ENCODE measurements at regions not wholly inside any gene's neighbourhood (a gene's known extent, or its start where the extent isn't known, plus 50 kb on each side); places are given as distances from the start of the nearest gene placed in this dataset.
"Not testable (repeated sequence)": the region's sequence is repeated elsewhere in the genome, so short reads cannot be mapped to it uniquely, and the experiment has no call there.

DNA sequence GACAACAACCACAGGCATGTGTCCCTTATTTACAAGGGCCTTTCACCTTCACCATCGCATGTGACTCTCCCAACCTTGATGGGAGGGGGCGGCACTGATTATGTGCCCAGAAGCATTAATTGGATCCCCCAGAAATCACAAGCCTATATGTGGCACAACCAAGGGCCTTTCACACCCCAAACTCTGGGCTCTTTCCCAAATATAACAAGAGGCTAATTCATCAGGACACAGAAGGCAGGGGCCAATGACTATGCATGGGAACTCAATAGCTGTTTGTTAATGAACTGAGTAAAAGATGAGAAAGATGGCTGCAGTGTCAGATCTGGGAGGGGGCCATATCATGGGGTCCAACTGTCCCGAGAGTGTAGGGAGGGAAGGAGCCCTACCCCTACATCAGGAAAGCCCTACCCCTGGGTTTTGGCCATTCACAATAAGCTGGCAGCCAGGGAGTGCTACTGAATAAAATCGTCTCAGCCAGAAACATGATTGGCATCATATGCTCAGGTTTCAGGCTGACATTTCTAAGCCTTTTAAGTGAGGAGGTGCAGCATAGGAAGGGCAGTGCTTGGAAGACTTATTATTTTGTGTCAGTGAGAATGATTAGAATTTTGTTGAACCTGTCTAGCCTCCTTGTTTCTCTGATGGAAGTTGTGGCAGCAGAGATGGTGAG lies 814.4 kb upstream of the AMELY start:
- DNase-seq (ENCODE audit: low read depth), result no peak

DNA sequence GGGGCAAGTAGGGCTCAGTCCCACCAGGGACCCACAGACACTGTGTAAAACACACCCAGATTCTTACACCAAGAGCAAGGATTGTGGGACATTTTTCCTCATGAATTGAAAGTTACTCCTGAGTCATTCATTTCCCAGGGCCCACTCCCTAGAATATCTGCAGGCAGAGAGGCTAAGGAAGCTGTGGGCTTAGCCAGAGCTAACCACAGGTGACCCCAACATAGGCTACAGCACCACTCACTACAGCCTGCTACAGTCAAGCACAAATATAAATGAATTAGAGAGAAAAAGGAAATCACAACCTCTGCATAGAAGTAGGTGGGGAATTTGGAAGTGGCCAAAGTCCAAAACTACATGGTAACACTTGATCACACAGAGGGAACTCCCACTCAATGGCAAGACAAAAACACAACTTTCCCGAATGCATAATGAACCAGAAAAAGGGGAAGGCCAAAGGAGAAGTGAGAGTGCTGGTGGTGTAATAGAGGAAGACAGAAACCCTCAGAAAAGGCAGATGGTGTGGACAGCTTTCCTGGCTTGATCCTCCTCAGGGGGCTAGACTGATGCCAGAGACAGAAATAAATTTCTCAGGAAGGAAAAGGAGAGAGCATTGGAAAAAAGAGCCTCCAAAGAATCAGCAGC lies 812.6 kb upstream of the AMELY start:
- no peak for DNase-seq (ENCODE audit: low read depth)

DNA sequence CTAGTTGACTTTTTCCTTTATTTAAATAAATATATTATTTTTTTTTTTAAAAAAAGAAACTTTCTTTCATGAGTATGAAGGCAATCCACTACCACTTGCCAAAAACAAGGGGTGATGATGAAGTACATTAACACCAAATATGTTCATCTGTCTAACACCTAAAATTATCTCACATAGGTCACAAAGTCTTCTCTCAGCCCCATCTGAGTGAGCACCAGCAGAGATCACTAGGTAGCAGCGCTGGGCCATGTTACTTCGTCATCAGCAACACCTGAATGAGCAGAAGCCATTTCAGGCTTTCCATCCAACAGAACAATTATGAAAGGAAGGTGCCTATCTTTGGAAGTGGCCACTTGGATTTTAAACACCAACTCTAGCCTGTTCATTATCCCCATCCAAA lies 811.6 kb upstream of the AMELY start:
- no peak for DNase-seq (ENCODE audit: low read depth)

DNA sequence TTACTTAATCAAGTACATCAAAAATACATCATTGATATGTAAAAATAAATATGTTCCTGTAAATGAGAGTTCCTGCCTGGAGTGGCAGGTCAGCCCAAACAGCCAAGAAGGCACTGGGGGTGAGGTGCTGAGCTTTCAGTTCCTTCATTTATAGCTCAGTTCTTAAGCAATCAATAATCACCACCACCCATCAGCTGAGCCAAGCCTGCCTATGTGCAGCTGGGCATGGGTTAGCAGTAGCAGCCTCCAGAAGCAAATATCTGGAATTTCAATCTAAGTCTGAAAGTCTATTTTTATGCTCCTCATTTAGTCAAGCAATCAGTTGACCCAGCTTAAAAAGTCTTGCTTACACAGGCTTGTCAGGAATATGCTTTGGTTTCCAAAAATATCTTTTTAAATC lies 811.0 kb upstream of the AMELY start:
- DNase-seq (ENCODE audit: low read depth), result no peak

DNA sequence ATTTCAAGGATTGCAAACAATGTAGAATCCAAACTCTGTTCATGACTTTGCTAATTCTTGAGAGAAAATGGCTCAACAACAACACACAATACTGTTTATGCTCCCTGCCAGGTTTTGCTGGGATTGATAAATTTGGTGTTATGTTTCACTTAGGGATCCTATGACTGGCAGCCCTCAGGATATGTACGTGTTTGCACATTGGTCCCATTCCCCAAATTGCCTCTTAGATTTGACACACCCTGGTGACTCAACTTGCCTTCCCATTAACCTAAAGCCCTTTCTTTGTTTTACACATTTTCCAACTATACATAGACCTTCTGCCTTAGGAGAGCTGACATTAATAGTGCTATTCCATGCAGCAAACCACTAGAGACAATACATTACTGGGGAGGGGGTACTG lies 809.4 kb upstream of the AMELY start:
- DNase-seq (ENCODE audit: low read depth), result no peak

DNA sequence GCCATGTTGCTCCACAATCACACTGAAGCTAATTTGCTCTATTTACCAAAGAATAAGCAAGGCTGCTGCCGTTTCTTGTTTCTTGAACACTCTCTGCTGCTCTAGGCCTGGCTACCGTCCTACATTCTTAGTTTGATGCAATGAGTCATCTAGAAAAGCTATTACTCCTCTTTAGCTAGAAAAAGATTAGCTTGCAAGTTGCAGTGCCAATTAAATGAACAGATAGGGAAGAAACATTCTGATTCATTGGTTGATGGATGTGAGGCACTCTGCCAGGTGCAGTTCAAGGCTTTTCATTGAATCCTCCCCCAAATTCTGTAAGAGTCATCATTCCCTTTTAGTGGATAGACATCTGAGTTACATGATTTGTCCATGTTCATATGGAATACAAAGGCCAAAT lies 807.7 kb upstream of the AMELY start:
- DNase-seq (ENCODE audit: low read depth), result no peak

DNA sequence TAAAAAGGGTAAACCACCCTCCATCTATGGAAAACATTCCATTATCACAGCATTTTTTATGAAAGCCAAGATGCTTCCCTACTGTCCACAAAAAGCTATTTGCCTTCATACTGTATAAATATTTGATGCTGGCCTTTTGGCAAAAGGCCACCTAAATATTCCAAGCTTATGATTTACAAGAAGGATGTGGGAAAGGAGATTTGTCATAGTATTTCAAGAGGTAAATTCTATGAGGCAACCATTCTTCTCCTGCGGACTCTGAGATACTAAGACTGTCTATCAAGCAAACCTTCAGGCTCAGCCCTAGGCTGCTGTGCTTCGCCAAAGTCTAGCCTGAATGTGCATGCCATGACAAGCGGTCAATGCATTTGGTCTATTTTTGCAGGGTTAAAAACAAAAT lies 807.1 kb upstream of the AMELY start:
- DNase-seq (ENCODE audit: low read depth), result no peak

DNA sequence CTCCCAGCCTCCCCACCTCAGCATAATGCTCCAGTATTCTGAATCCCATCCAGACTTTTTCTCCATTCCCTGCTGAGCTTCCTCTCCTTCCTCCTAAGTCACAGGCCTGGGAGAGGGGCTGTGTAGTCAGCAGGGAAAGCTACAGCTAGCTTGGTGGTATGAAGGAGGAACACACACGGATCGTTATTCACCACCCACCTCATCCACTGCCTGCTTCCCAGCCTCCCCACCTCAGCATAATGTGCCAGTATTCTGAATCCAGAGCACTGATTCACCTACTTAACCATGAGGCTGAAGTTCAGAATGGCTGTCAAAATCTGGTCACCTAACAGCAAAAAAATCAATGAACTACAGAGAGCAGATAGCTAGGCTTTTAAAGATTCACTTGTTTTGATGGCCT lies 806.6 kb upstream of the AMELY start:
- no peak for DNase-seq (ENCODE audit: low read depth)

DNA sequence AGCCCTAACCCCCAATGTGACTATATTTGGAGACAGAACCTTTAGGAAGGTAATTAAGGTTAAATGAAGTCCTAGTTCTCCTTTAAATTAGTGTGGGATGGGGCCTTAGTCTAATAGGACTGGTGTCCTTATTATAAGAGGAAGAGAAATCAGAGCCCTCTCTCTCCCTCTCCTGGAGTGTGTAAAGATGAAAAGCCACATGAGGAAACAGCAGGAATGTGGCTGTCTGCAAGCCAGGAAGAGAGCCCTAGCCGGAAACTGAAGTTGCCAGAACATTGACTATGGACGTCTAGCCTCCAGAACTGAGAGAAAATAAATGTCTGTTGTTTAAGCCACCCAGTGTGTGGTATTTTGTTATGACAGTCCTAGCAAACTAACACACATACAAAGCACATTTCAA lies 802.9 kb upstream of the AMELY start:
- DNase-seq (ENCODE audit: low read depth), result no peak

DNA sequence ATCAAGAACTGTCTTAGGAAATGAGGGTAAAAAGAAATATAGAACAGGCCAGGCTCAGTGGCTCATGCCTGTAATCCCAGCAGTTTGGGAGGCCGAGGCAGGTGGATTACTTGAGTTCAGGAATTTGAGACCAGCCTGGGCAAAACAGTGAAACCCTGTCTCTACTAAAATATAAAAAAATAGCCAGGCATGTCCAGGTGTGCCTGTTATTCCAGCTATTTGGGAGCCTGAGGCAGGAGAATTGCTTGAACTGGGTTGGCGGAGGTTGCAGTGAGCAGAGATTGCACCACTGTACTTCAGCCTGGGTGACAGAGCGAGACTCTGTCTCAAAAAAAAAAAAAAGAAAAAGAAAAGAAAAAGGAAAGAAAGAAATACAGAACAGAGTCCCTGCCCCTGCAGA lies 802.2 kb upstream of the AMELY start:
- DNase-seq (ENCODE audit: low read depth), result not testable (repeated sequence)

DNA sequence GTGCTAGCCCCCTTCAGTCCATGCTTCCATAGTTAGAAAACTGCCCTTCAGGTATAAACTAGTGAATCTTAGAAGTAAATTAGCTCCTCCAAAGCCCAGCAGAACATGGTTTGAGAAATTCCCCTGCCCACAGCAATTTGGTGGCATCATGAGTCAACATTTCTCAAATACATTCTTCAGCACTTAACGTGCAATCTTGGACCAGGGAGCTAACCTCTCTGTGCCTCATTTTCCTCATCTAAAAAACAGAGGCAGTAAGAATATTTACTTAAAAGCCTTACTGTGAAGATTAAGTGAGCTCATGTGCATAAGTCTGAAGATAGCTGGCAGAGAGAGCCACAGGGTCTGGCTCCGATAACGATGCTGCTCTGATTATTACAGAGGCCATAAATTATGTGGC lies 800.7 kb upstream of the AMELY start:
- DNase-seq (ENCODE audit: low read depth), result no peak

DNA sequence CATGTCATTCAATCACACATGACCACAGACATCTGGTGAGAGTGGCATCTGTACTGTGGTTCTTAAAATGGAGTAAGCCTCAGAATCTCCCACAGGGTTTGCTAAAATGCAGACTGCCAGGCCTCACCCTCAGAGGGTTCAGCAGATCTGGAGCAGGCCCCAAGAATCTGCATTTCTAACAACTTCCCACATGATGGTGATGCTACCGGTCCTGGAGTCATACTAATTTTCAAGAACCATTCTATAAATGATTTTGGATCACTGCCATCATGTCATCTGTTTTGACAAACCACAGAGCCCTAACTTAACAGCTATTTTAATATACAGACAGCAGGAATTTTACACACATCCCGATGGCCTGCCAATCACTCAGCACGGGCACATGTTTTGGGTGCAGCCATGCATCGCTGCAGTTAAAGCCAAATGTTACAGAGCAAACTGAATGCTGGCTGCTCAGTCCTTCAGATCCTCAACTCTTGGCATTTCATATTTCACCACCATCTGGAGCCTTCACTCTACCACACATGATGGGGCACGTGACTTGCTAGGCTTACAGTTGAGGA lies 792.1 kb upstream of the AMELY start:
- DNase-seq (ENCODE audit: low read depth), result no peak

DNA sequence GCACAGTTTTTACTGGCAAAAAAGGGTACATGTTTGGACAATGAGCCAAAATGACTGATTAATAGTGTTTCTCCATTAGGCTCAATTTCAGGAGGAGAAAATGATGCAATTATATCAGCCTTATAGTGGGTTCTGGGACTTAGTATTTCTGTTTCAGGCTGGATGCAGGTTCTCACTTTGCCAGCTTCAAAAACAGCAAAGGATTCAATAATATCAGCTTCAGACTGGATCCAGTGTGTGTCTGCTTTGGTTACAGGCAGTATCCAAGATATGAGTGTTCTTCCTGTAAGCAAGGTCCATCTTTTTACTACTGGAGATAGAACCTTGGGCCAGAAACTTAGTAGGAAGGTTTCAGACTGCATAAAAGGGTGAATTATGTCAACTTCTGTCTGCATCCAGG lies 790.9 kb upstream of the AMELY start:
- DNase-seq (ENCODE audit: low read depth), result no peak

DNA sequence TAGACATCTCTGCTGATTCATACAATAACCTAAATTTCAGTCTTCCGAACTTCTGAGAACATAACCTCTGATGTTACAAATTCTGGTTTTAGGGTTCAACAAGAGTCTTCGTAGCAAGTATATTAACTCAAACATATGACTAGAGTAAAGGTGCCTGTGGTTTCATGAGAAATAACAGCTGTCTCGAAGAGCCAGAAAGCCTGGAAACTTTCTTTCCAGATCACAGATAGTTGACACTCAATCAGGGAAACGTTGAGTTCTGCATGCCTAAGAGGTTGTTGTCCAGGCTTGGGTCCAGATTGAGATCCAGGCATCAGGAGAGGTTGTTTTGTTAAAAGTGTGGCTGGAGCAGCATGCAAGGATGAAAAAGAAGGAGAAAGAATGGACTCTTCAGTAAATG lies 790.1 kb upstream of the AMELY start:
- no peak for DNase-seq (ENCODE audit: low read depth)

DNA sequence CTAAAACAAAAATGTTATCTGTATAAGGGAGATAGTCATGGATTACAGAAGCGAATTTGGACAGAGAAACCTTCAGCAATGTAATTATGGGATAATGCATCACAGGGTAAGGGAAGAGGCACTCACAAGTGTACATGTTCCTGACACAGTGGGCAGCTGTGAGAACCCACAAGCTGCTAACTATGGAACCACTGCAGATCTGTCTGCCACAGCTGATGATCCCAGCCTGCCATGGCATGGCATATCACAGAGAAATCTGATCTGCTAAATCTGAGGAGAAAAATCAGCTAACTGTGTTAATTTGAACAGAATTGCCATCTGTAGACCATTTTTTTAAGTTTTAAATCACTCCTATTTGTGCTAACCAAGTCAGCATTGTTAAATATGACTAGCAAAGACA lies 786.0 kb upstream of the AMELY start:
- DNase-seq (ENCODE audit: low read depth), result no peak

DNA sequence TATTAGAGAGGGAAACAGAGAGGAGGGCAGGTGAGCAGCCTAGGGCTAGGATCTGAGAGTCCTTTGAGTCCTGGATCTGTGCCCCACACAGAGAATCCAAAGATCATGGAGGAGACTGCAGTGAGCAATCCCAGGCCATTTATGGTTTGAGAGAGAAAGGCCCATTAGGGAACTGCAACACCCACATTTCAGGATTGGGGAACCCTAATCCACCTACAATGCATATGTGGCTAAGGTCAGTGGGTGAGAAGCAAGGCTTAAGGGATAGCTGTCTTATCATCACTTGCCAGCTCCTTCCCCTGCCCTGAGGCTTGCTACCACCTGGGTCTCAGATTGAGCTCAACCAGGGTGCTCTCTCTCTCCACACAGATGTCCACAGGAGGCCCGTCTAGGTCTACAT lies 781.1 kb upstream of the AMELY start:
- DNase-seq (ENCODE audit: low read depth), result no peak

DNA sequence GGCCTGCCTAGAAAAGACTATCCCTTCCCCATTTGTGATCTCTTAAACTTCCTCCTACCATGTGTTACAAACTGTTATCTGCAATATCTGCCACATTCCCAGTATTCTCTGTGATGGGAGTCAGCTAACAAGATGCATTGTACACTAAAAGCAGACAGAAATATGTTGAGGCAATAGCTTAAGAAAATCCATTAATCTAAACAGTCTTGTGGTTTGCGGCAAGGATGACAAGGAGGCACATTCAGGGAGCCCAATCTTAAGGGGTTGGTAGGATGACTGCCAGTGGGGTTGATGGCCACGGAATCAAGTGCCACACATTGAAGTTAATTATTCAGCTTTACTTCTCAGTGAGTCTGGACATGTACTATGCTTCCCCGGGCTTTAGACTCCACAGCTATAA lies 775.5 kb upstream of the AMELY start:
- DNase-seq (ENCODE audit: low read depth), result no peak

DNA sequence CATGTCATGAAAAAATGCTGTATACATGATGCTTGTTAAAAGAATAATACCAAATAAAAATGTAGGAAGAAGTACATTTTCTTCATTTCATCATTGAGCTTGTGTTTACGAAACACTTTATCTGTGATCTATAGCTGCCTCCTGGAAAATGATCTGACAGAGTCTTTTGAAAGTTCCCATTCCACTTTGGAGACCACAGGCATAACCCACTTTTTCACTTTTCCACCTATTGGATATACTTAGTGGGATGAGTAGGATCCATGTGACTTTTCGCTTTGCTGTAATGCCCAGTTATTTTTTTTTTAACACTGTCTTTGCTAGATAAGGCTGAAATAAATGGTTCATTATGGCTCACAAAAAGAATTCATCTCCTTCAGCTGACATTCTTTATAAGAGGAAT lies 773.0 kb upstream of the AMELY start:
- DNase-seq (ENCODE audit: low read depth), result no peak

DNA sequence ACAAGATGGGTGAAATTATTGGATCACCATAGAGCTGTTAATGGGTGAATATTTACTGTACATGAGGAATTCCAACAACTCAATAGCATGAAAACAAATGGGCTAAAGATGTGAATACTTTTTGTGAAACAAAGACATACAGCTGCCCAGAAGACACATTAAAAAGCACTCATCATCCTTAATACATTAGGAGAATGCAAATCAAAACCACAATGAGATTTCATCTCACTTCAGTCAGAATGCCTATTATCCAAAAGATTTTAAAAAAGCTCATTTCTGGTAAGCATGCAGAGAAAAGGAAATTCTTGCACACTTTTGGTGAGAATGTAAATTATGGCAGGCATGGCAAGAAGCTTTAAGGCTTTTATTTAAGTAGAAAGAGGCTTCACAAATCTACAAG lies 770.8 kb upstream of the AMELY start:
- DNase-seq (ENCODE audit: low read depth), result no peak

DNA sequence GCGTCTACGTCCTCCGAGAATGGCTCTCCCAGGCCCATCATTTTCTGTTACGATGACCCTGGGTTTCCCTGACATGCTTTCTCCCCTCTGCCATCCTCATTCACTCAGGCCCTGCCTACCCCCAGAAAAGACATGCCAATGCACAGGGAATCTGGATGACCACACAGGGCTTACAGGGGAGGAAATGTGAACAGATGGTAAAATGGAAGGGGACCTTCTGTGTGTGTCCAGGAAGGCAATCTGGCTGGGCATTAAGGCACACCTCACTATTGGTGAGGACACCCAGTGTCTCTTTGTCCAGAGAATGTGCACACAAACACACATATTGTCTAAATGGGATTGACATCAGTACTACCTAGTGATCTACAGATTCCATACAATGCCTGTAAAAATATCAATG lies 769.9 kb upstream of the AMELY start:
- DNase-seq (ENCODE audit: low read depth), result no peak

DNA sequence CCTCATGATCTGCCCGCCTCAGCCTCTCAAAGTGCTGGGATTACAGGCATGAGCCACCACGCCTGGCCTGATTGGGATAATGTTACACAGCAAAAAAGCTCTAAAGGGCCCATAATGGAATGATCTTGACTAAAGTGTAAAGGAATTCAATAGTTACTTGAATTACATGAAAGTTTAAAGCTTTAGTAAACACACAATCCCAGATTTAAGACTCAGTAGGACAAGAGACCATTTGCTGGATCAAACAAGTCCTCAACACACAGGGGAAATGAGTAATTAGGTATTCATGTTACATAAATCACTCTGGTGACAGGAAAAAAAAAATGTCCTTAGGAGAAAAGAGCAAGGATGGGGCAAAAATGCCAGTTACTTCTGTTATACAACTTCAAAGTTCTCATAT lies 762.9 kb upstream of the AMELY start:
- no peak for DNase-seq (ENCODE audit: low read depth)

DNA sequence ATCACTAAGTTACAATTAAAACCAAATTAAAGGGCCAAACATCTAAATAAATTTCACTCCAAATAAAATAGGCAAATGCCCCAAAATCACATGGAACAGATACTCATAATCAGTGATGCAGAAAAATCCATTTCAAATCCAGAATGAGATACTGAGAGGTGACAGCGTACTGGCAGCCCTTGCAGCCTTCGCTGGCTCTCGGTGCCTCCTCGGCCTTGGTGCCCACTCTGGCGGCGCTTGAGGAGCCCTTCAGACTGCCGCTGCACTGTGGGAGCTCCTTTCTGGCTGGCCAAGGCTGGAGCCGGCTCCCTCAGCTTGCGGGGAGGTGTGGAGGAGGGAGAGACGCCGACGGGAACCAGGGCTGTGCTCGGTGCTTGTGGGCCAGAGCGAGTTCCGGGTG lies 761.2 kb upstream of the AMELY start:
- no peak for DNase-seq (ENCODE audit: low read depth)

DNA sequence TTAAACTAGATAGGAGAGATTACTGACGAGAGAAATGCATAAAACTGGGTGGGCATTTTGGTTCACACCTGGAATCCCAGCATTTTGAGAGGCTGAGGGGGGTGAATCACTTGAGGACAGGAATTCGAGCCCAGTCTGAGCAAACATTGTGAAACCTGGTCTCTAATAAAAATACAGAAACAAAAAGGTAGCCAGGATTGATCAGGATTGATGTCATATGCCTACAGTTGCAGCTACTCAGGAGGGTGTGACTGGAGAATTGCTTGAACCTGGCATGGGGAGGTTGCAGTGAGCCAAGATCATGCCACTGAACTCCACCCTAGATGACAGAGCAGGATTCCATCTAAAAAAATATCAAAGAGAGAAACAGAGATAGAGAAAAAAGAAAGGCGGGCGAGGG lies 751.7 kb upstream of the AMELY start:
- no peak for DNase-seq (ENCODE audit: low read depth)

DNA sequence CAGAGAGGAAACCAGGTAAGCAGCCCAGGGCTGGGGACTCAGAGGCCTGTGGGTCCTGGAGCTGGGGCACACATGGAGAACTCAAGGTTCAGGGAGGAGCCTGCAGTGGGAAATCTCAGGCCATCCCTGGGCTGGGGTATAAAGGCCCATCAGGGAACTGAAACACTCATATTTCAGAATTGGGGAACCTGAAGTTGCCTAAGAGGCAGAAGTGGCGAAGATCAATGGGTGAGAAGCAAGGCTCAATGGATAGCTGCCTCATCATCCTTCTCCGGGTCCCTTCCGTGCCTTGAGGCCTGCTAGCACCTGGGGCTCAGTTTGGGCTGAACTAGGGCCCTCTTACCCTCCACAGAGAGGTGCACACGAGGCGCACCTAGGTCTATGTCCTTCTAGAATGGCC lies 747.5 kb upstream of the AMELY start:
- no peak for DNase-seq (ENCODE audit: low read depth)
